ENCODE measurements at regions not wholly inside any gene's neighbourhood (a gene's known extent, or its start where the extent isn't known, plus 50 kb on each side); places are given as distances from the start of the nearest gene placed in this dataset.

- no peak for TF ChIP-seq REST (IDR thresholded peaks at IDR 0.05; ENCODE audit: low read depth, low read length)
- TF ChIP-seq ZBTB33 (IDR thresholded peaks at IDR 0.05; ENCODE audit: borderline replicate concordance, low read depth), result no peak
- no peak for TF ChIP-seq SMC3 (IDR thresholded peaks at IDR 0.05; ENCODE audit: low read depth, low read length)
- no peak for TF ChIP-seq GATA2 (CRISPR knock-in tag; IDR thresholded peaks at IDR 0.05)
- TF ChIP-seq RXRA (IDR thresholded peaks at IDR 0.05; ENCODE audit: borderline replicate concordance, low read depth), result no peak
- no peak for TF ChIP-seq FOXM1 (IDR thresholded peaks at IDR 0.05; ENCODE audit: low read depth)
These were observed 74.6 kb upstream of the WSCD2 start (continued) for GRCh38 chr12:108054496-108054895.

GRCh38 chr12:108055141-108055540, 73.9 kb upstream of the WSCD2 start:
- WGBS (ENCODE audit: low lambda C conversion rate), result 11% methylated on average over 3 of the region's 3 CpGs
- ChIA-PET CTCF (interaction anchor here (1.1 to 2.0 kb wide), 3 partner anchors 23 to 75 kb away, joined by 3 to 6 read pairs (median 3); partner anchors contain the start of gene WSCD2), POLR2A (interaction anchor here (0.6 kb wide), 1 partner anchor 503 kb away, joined by 3 read pairs; no protein-coding TSS in a partner anchor)

More at GRCh38 chr12:108055141-108055540, 73.9 kb upstream of the WSCD2 start:
- no peaks in the 10 kb centered on the region for H3K9me3 ChIP-seq
- H3K36me3 ChIP-seq (replicated peaks in 1 of 2; ENCODE audit: control insufficient read depth in 1 of 2, insufficient read depth in 2 of 2, low read length in 1 of 2), result no peaks in the 10 kb centered on the region
- H3K27ac ChIP-seq (ENCODE audit: low read depth in 2 of 2, low read length in 1 of 2), result no peak overlapping the region
- no peaks in the 10 kb centered on the region for H3K27me3 ChIP-seq (ENCODE audit: insufficient read depth)
- H3F3A ChIP-seq (replicated peaks; ENCODE audit: insufficient read depth), result no peaks in the 10 kb centered on the region
- no peaks in the 10 kb centered on the region for H4K20me1 ChIP-seq (ENCODE audit: insufficient read depth)
- no peak overlapping the region for H2AFZ ChIP-seq (ENCODE audit: low read depth)
- no peak overlapping the region for H3K4me2 ChIP-seq
- H3K79me2 ChIP-seq (ENCODE audit: insufficient read depth), result no peaks in the 10 kb centered on the region
- H3K9ac ChIP-seq, result no peak overlapping the region
- TF ChIP-seq MAX (IDR thresholded peaks at IDR 0.05; ENCODE audit: low read depth) (no peak), TEAD4 (IDR thresholded peaks at IDR 0.05; ENCODE audit: borderline replicate concordance, insufficient read depth) (no peak), SMC3 (IDR thresholded peaks at IDR 0.05; ENCODE audit: low read depth, low read length) (no peak), RCOR1 (IDR thresholded peaks at IDR 0.05; ENCODE audit: low read length) (peak; percentile 24; the same call in 1 of the 2 replicates), MXI1 (IDR thresholded peaks at IDR 0.05; ENCODE audit: low read depth, low read length) (peak; percentile 42; the same call in 1 of the 2 replicates), NRF1 (IDR thresholded peaks at IDR 0.05; ENCODE audit: low read depth, low read length) (no peak), JUND (IDR thresholded peaks at IDR 0.05) (no peak), FOSL2 (IDR thresholded peaks at IDR 0.05; ENCODE audit: borderline replicate concordance, low read depth) (no peak), TCF12 (IDR thresholded peaks at IDR 0.05) (no peak), USF2 (IDR thresholded peaks at IDR 0.05; ENCODE audit: borderline replicate concordance, low read depth, low read length) (no peak), TAF1 (IDR thresholded peaks at IDR 0.05; ENCODE audit: borderline replicate concordance, low read depth, low read length) (no peak), PBX3 (IDR thresholded peaks at IDR 0.05) (no peak), POLR2AphosphoS5 (IDR thresholded peaks at IDR 0.05; ENCODE audit: low read depth, low read length) (no peak), FOXM1 (IDR thresholded peaks at IDR 0.05; ENCODE audit: low read depth) (no peak), USF1 (IDR thresholded peaks at IDR 0.05; ENCODE audit: borderline replicate concordance, low read depth) (no peak), ZBTB33 (IDR thresholded peaks at IDR 0.05; ENCODE audit: borderline replicate concordance, low read depth) (no peak)
- peak; percentile 51 for DNase-seq
- H3K9me2 ChIP-seq, result no peaks in the 10 kb centered on the region
- no peak overlapping the region for H3K4me3 ChIP-seq (ENCODE audit: low read depth in 2 of 2, low read length in 1 of 2)
- peaks cover 0 to 10% of the 10 kb centered on the region in 2 experiments; a peak in 2 of 4 replicates for H3K4me1 ChIP-seq (ENCODE audit: control insufficient read depth in 1 of 2, insufficient read depth in 2 of 2, low read depth in 1 of 2, low read length in 1 of 2)

All from SK-N-SH (cell line).